Iris pigment epithelial cell (primary cell): ENCODE measurements at regions not wholly inside any gene's neighbourhood (a gene's known extent, or its start where the extent isn't known, plus 50 kb on each side); places are given as distances from the start of the nearest gene placed in this dataset.
"Not testable (repeated sequence)": the region's sequence is repeated elsewhere in the genome, so short reads cannot be mapped to it uniquely, and the experiment has no call there.

Experiments used
- DNase-seq: peaks from one replicate; pipeline ENCODE4 v3.0.0-alpha.2; 2011; ENCODE audit warnings: low read depth

- DNase-seq, result no peak
These were observed 191.6 kb downstream of the CDRT15L2 start for GRCh38 chr17:20771104-20771503.

GRCh38 chr17:20774472-20775135, 195.1 kb downstream of the CDRT15L2 start:
- no peak for DNase-seq

GRCh38 chr17:20775331-20775730, 195.8 kb downstream of the CDRT15L2 start:
- no peak for DNase-seq

- no peak for DNase-seq
These were observed 200.0 kb downstream of the CDRT15L2 start for GRCh38 chr17:20779521-20779920.

- no peak for DNase-seq
These were observed 201.7 kb downstream of the CDRT15L2 start for GRCh38 chr17:20781260-20781659.

- not testable (repeated sequence) for DNase-seq
These were observed 202.3 kb downstream of the CDRT15L2 start for GRCh38 chr17:20781869-20782268.

GRCh38 chr17:20783091-20783490, 203.6 kb downstream of the CDRT15L2 start:
- no peak for DNase-seq

GRCh38 chr17:20784100-20784665, 204.7 kb downstream of the CDRT15L2 start:
- DNase-seq, result no peak

GRCh38 chr17:20787281-20787680, 207.8 kb downstream of the CDRT15L2 start:
- no peak for DNase-seq

GRCh38 chr17:20791626-20792025, 212.1 kb downstream of the CDRT15L2 start:
- DNase-seq, result no peak

GRCh38 chr17:20794532-20794931, 215.0 kb downstream of the CDRT15L2 start:
- DNase-seq, result not testable (repeated sequence)

GRCh38 chr17:20797292-20797691, 217.8 kb downstream of the CDRT15L2 start:
- DNase-seq, result no peak

- no peak for DNase-seq
These were observed 220.6 kb downstream of the CDRT15L2 start for GRCh38 chr17:20800146-20800545.

- no peak for DNase-seq
These were observed 226.2 kb downstream of the CDRT15L2 start for GRCh38 chr17:20805751-20806150.

GRCh38 chr17:20807566-20807965, 228.0 kb downstream of the CDRT15L2 start:
- not testable (repeated sequence) for DNase-seq

- not testable (repeated sequence) for DNase-seq
These were observed 227.4 kb downstream of the USP22 start for GRCh38 chr17:20815410-20815809.

- no peak for DNase-seq
These were observed 218.9 kb downstream of the USP22 start for GRCh38 chr17:20823905-20824304.

GRCh38 chr17:20825539-20825938, 217.3 kb downstream of the USP22 start:
- no peak for DNase-seq

GRCh38 chr17:20840453-20840852, 202.4 kb downstream of the USP22 start:
- not testable (repeated sequence) for DNase-seq

- DNase-seq, result not testable (repeated sequence)
These were observed 201.6 kb downstream of the USP22 start for GRCh38 chr17:20840987-20841865.

GRCh38 chr17:20842012-20842411, 200.8 kb downstream of the USP22 start:
- not testable (repeated sequence) for DNase-seq

GRCh38 chr17:20843261-20843660, 199.6 kb downstream of the USP22 start:
- DNase-seq, result not testable (repeated sequence)
